HCT116 (cell line): ENCODE measurements at regions not wholly inside any gene's neighbourhood (a gene's known extent, or its start where the extent isn't known, plus 50 kb on each side); places are given as distances from the start of the nearest gene placed in this dataset.

Experiments used
- CEBPB ChIP-seq: IDR thresholded peaks from 2 replicates; pipeline ENCODE4 v1.6.1; 2012; ENCODE audit warnings: low read depth
- EZH2 ChIP-seq: fragments of 200-600 bp; sonication (generic); IDR thresholded peaks from 2 replicates; pipeline ENCODE4 v1.6.1; 2017; ENCODE audit warnings: antibody characterized with exemption, mixed run types
- FOSL1 ChIP-seq: IDR thresholded peaks from 2 replicates; pipeline ENCODE4 v1.6.1; 2012; ENCODE audit warnings: low read depth
- SP1 ChIP-seq: IDR thresholded peaks from 2 replicates; pipeline ENCODE4 v1.6.1; 2012; ENCODE audit warnings: low read depth
- TF ChIP-seq, protein P1 (sequence below): IDR thresholded peaks from 2 replicates; pipeline ENCODE4 v1.6.1; 2012
- TF ChIP-seq, protein P2 (sequence below), 3 experiments: fragments of 200-600 bp in 1 of 3; sonication (generic) in 1 of 3; IDR thresholded peaks in 2 of 3; conservative IDR thresholded peaks in 1 of 3; 2 replicates each; pipeline ENCODE4 v1.5.1; 2012 to 2017; ENCODE audit warnings: low read depth in 2 of 3, low read length in 2 of 3, antibody characterized with exemption in 1 of 3, borderline replicate concordance in 1 of 3, control low read depth in 1 of 3, mild to moderate bottlenecking in 1 of 3, mixed read lengths in 1 of 3, mixed run types in 1 of 3, moderate library complexity in 1 of 3; ENCODE audit not compliant: insufficient read depth in 1 of 3

DNA sequence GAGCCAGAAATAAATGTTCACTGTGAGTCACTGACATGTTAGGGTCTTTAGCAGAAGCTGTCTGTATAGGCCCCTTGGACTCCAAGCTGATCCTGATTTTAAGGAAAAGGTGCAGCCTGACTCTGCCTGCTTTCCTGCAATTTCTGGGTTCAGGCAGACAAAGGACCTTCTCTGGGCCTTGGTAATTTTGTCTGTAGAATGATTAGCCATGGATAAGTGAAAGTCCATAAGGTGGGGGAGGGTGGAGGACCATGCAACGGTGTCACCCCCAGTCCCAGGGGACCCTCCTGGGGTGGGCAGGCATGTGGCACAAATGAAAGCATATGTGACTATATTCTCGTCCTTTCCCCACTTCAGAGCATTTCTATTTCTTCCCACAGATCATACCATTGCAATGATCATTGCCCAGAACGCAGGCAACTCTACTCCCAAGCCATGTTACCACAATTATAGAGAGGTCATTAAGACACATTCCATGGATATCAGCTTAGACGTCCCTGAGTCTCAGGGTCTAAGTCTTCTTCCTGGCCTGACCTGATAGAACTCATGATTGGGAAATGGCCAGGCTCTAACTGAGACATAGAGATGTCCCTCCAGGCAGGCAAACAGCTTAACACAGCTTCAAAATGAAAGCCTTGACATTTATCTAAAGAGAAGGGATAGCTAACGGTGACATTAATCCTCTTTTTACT, 157.9 kb upstream of the ALDH1B1 start:
- TF ChIP-seq, protein P1, sequence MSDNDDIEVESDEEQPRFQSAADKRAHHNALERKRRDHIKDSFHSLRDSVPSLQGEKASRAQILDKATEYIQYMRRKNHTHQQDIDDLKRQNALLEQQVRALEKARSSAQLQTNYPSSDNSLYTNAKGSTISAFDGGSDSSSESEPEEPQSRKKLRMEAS = no peak
- TF ChIP-seq FOSL1 = no peak
- TF ChIP-seq EZH2 = no peak
- TF ChIP-seq CEBPB = no peak
- TF ChIP-seq SP1 = no peak
- TF ChIP-seq, protein P2, sequence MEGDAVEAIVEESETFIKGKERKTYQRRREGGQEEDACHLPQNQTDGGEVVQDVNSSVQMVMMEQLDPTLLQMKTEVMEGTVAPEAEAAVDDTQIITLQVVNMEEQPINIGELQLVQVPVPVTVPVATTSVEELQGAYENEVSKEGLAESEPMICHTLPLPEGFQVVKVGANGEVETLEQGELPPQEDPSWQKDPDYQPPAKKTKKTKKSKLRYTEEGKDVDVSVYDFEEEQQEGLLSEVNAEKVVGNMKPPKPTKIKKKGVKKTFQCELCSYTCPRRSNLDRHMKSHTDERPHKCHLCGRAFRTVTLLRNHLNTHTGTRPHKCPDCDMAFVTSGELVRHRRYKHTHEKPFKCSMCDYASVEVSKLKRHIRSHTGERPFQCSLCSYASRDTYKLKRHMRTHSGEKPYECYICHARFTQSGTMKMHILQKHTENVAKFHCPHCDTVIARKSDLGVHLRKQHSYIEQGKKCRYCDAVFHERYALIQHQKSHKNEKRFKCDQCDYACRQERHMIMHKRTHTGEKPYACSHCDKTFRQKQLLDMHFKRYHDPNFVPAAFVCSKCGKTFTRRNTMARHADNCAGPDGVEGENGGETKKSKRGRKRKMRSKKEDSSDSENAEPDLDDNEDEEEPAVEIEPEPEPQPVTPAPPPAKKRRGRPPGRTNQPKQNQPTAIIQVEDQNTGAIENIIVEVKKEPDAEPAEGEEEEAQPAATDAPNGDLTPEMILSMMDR (IDR thresholded peaks at IDR 0.05 in 2 of 3, conservative IDR thresholded peaks at IDR 0.05 in 1 of 3; ENCODE audit: borderline replicate concordance in 1 of 3, insufficient read depth in 1 of 3, low read depth in 2 of 3, low read length in 2 of 3) = no peak
